T-helper 17 cell (primary cell): ENCODE measurements at regions not wholly inside any gene's neighbourhood (a gene's known extent, or its start where the extent isn't known, plus 50 kb on each side); places are given as distances from the start of the nearest gene placed in this dataset.
A peak's percentile ranks its signal among the peaks of the same experiment; 100 is the strongest.

Experiments
- ATAC-seq: fragments of 150-1000 bp; cut with Tn5 transposase; 2 replicates; pipeline ENCODE4 v1.10.0; 2021; ENCODE audit warnings: mild to moderate bottlenecking, moderate library complexity
- DNase-seq, 3 donors: peaks; one replicate each; pipeline versions ENCODE4 v3.0.0 to v3.0.0-alpha.2; 2020 to 2021
- H3K9me3 ChIP-seq: one replicate; pipeline ENCODE4 v1.7.0; 2013; ENCODE audit warnings: low read length, mild to moderate bottlenecking; ENCODE audit not compliant: control insufficient read depth, poor library complexity, severe bottlenecking
- H3K27ac Mint-ChIP-seq: one replicate; pipeline ENCODE4 v1.8.0; 2022; ENCODE audit warnings: mild to moderate bottlenecking, moderate library complexity, mixed read lengths
- H3K27me3 Mint-ChIP-seq: one replicate; pipeline ENCODE4 v1.8.0; 2022; ENCODE audit warnings: mixed read lengths
- H3K36me3 Mint-ChIP-seq: one replicate; pipeline ENCODE4 v1.8.0; 2022; ENCODE audit warnings: low read depth, mixed read lengths
- H3K4me1 Mint-ChIP-seq: one replicate; pipeline ENCODE4 v1.8.0; 2022; ENCODE audit warnings: mild to moderate bottlenecking, mixed read lengths
- H3K4me3 Mint-ChIP-seq: one replicate; pipeline ENCODE4 v1.8.0; 2022; ENCODE audit warnings: mild to moderate bottlenecking, moderate library complexity, mixed read lengths

GRCh38 chr1:195520757-195521156, 1087.5 kb downstream of the KCNT2 start:
- Mint-ChIP-seq H3K27ac (no peak overlapping the region), H3K36me3 (no peaks in the 10 kb centered on the region), H3K4me3 (no peak overlapping the region), H3K27me3 (no peaks in the 10 kb centered on the region), H3K4me1 (no peaks in the 10 kb centered on the region)
- ATAC-seq (no peak), DNase-seq (no peak)
- no peaks in the 10 kb centered on the region for H3K9me3 ChIP-seq

GRCh38 chr1:195516036-195516435, 1092.2 kb downstream of the KCNT2 start:
- no peaks in the 10 kb centered on the region for H3K4me1 Mint-ChIP-seq
- H3K36me3 Mint-ChIP-seq = no peaks in the 10 kb centered on the region
- H3K9me3 ChIP-seq = no peaks in the 10 kb centered on the region
- H3K27me3 Mint-ChIP-seq = no peaks in the 10 kb centered on the region
- DNase-seq (no peak), ATAC-seq (no peak)
- no peak overlapping the region for H3K4me3 Mint-ChIP-seq
- no peak overlapping the region for H3K27ac Mint-ChIP-seq

GRCh38 chr1:195511501-195511900, 1096.7 kb downstream of the KCNT2 start:
- Mint-ChIP-seq H3K4me1 (no peaks in the 10 kb centered on the region), H3K27ac (no peak overlapping the region), H3K36me3 (no peaks in the 10 kb centered on the region), H3K4me3 (no peak overlapping the region), H3K27me3 (no peaks in the 10 kb centered on the region)
- DNase-seq = no peak
- no peaks in the 10 kb centered on the region for H3K9me3 ChIP-seq
- ATAC-seq = no peak

- H3K4me1 Mint-ChIP-seq = no peaks in the 10 kb centered on the region
- DNase-seq = no peak
- no peaks in the 10 kb centered on the region for H3K9me3 ChIP-seq
These were observed 1107.1 kb downstream of the KCNT2 start for GRCh38 chr1:195501118-195501517.

GRCh38 chr1:195495720-195496635, 1112.3 kb downstream of the KCNT2 start:
- no peaks in the 10 kb centered on the region for H3K4me1 Mint-ChIP-seq
- no peak for ATAC-seq
- no peak for DNase-seq
- H3K27ac Mint-ChIP-seq = no peak overlapping the region
- no peaks in the 10 kb centered on the region for H3K36me3 Mint-ChIP-seq
- H3K9me3 ChIP-seq = no peaks in the 10 kb centered on the region
- H3K4me3 Mint-ChIP-seq = peak overlapping the region; percentile 31
- H3K27me3 Mint-ChIP-seq = no peaks in the 10 kb centered on the region

More at GRCh38 chr1:195501118-195501517, 1107.1 kb downstream of the KCNT2 start:
- no peak for ATAC-seq
- no peak overlapping the region for H3K27ac Mint-ChIP-seq
- H3K4me3 Mint-ChIP-seq = no peak overlapping the region
- no peaks in the 10 kb centered on the region for H3K27me3 Mint-ChIP-seq
- H3K36me3 Mint-ChIP-seq = no peaks in the 10 kb centered on the region

- no peaks in the 10 kb centered on the region for H3K27me3 Mint-ChIP-seq
- H3K4me3 Mint-ChIP-seq = no peak overlapping the region
- no peak for ATAC-seq
- H3K9me3 ChIP-seq = no peaks in the 10 kb centered on the region
- no peaks in the 10 kb centered on the region for H3K36me3 Mint-ChIP-seq
- DNase-seq = no peak
- no peaks in the 10 kb centered on the region for H3K4me1 Mint-ChIP-seq
- H3K27ac Mint-ChIP-seq = no peak overlapping the region
These were observed 1126.1 kb downstream of the KCNT2 start for GRCh38 chr1:195482137-195482536.

- no peak overlapping the region for H3K27ac Mint-ChIP-seq
- no peaks in the 10 kb centered on the region for H3K4me1 Mint-ChIP-seq
- H3K9me3 ChIP-seq = no peaks in the 10 kb centered on the region
- no peak for ATAC-seq
- H3K27me3 Mint-ChIP-seq = no peaks in the 10 kb centered on the region
- H3K4me3 Mint-ChIP-seq = no peak overlapping the region
- no peak for DNase-seq
- no peaks in the 10 kb centered on the region for H3K36me3 Mint-ChIP-seq
These were observed 1126.9 kb downstream of the KCNT2 start for GRCh38 chr1:195481293-195481692.

- Mint-ChIP-seq H3K4me1 (no peaks in the 10 kb centered on the region), H3K4me3 (no peak overlapping the region), H3K27ac (no peak overlapping the region), H3K27me3 (no peaks in the 10 kb centered on the region), H3K36me3 (no peaks in the 10 kb centered on the region)
- ATAC-seq = no peak
- no peak for DNase-seq
- no peaks in the 10 kb centered on the region for H3K9me3 ChIP-seq
These were observed 1132.7 kb downstream of the KCNT2 start for GRCh38 chr1:195475568-195475967.

- Mint-ChIP-seq H3K4me1 (no peaks in the 10 kb centered on the region), H3K36me3 (no peaks in the 10 kb centered on the region), H3K4me3 (no peak overlapping the region), H3K27ac (no peak overlapping the region), H3K27me3 (no peaks in the 10 kb centered on the region)
- ATAC-seq (no peak), DNase-seq (no peak)
- no peaks in the 10 kb centered on the region for H3K9me3 ChIP-seq
These were observed 1135.9 kb downstream of the KCNT2 start for GRCh38 chr1:195472291-195472690.

GRCh38 chr1:195466639-195467038, 1141.6 kb downstream of the KCNT2 start:
- H3K9me3 ChIP-seq = no peaks in the 10 kb centered on the region
- Mint-ChIP-seq H3K27ac (no peak overlapping the region), H3K4me1 (no peaks in the 10 kb centered on the region), H3K27me3 (no peaks in the 10 kb centered on the region), H3K36me3 (no peaks in the 10 kb centered on the region), H3K4me3 (no peak overlapping the region)
- DNase-seq (no peak), ATAC-seq (no peak)

- ATAC-seq (no peak), DNase-seq (no peak)
- H3K36me3 Mint-ChIP-seq = no peaks in the 10 kb centered on the region
- no peak overlapping the region for H3K4me3 Mint-ChIP-seq
- no peaks in the 10 kb centered on the region for H3K9me3 ChIP-seq
- H3K27ac Mint-ChIP-seq = no peak overlapping the region
- no peaks in the 10 kb centered on the region for H3K27me3 Mint-ChIP-seq
- H3K4me1 Mint-ChIP-seq = no peaks in the 10 kb centered on the region
These were observed 1145.6 kb downstream of the KCNT2 start for GRCh38 chr1:195462646-195463045.

GRCh38 chr1:195462152-195462551, 1146.1 kb downstream of the KCNT2 start:
- H3K9me3 ChIP-seq = no peaks in the 10 kb centered on the region

GRCh38 chr1:195458365-195458764, 1149.9 kb downstream of the KCNT2 start:
- Mint-ChIP-seq H3K36me3 (no peaks in the 10 kb centered on the region), H3K27ac (no peak overlapping the region), H3K4me1 (no peaks in the 10 kb centered on the region), H3K4me3 (no peak overlapping the region), H3K27me3 (no peaks in the 10 kb centered on the region)
- H3K9me3 ChIP-seq = no peaks in the 10 kb centered on the region
- ATAC-seq (no peak), DNase-seq (no peak)

More at GRCh38 chr1:195462152-195462551, 1146.1 kb downstream of the KCNT2 start:
- Mint-ChIP-seq H3K36me3 (no peaks in the 10 kb centered on the region), H3K4me3 (no peak overlapping the region), H3K27ac (no peak overlapping the region), H3K4me1 (no peaks in the 10 kb centered on the region), H3K27me3 (no peaks in the 10 kb centered on the region)
- ATAC-seq (no peak), DNase-seq (no peak)

- Mint-ChIP-seq H3K36me3 (no peaks in the 10 kb centered on the region), H3K4me3 (no peak overlapping the region), H3K27ac (no peak overlapping the region), H3K27me3 (no peaks in the 10 kb centered on the region), H3K4me1 (no peaks in the 10 kb centered on the region)
- no peak for DNase-seq
- no peak for ATAC-seq
- no peaks in the 10 kb centered on the region for H3K9me3 ChIP-seq
These were observed 1157.4 kb downstream of the KCNT2 start for GRCh38 chr1:195450794-195451193.
